ENCODE measurements at regions not wholly inside any gene's neighbourhood (a gene's known extent, or its start where the extent isn't known, plus 50 kb on each side); places are given as distances from the start of the nearest gene placed in this dataset.

DNA sequence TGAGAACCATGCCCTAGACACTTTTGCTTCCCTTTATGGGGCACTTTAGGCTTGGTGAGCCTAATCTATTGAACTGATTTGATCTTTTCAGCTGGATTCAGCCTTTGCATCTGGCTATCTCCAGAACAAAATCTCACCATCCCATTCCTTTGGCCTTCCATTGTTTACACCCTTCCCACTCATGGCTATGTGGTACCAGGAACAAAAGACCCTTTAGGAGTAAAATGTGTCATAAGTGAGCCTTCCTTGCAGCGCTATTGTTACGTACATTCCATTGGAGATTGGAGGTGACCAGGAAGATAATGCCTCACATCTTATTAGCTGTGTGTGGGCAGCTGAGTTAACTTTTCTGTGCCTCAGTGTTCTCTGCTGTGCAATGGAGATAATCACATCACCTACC, 188.4 kb downstream of the SATB1 start:
- no peak for TF ChIP-seq YY1 (IDR thresholded peaks at IDR 0.05; ENCODE audit: insufficient read depth, insufficient read length)
- no peak for TF ChIP-seq ZNF274 (IDR thresholded peaks at IDR 0.05; ENCODE audit: low read depth, low read length)
- TF ChIP-seq SUZ12 (IDR thresholded peaks at IDR 0.05; ENCODE audit: extremely low read depth, insufficient read depth, insufficient read length), result no peak
